Panc1 (cell line): ENCODE measurements at regions not wholly inside any gene's neighbourhood (a gene's known extent, or its start where the extent isn't known, plus 50 kb on each side); places are given as distances from the start of the nearest gene placed in this dataset.

Source experiments
- POLR2AphosphoS5 ChIP-seq: IDR thresholded peaks from 2 replicates; pipeline ENCODE4 v1.6.1; 2012; ENCODE audit warnings: mild to moderate bottlenecking, low read depth, low read length, moderate library complexity
- REST ChIP-seq, 2 experiments: IDR thresholded peaks; 2 replicates each; pipeline ENCODE4 v1.6.1; 2011 to 2012; ENCODE audit warnings: low read depth in 2 of 2, control low read depth in 1 of 2, low read length in 1 of 2, mild to moderate bottlenecking in 1 of 2, moderate library complexity in 1 of 2; ENCODE audit not compliant: insufficient read depth in 1 of 2
- SIN3A ChIP-seq: IDR thresholded peaks from 2 replicates; pipeline ENCODE4 v1.6.1; 2012; ENCODE audit warnings: low read depth, mild to moderate bottlenecking, low read length, moderate library complexity, borderline replicate concordance; ENCODE audit not compliant: insufficient read depth
- TCF7L2 ChIP-seq: IDR thresholded peaks from 2 replicates; pipeline ENCODE4 v1.6.1; 2011; ENCODE audit warnings: mild to moderate bottlenecking, low read depth, low read length, inconsistent platforms
- TF ChIP-seq, protein P1 (sequence below): fragments of 450-650 bp; IDR thresholded peaks from 2 replicates; pipeline ENCODE4 v1.5.1; 2017; ENCODE audit warnings: mild to moderate bottlenecking

- TF ChIP-seq, protein P1, sequence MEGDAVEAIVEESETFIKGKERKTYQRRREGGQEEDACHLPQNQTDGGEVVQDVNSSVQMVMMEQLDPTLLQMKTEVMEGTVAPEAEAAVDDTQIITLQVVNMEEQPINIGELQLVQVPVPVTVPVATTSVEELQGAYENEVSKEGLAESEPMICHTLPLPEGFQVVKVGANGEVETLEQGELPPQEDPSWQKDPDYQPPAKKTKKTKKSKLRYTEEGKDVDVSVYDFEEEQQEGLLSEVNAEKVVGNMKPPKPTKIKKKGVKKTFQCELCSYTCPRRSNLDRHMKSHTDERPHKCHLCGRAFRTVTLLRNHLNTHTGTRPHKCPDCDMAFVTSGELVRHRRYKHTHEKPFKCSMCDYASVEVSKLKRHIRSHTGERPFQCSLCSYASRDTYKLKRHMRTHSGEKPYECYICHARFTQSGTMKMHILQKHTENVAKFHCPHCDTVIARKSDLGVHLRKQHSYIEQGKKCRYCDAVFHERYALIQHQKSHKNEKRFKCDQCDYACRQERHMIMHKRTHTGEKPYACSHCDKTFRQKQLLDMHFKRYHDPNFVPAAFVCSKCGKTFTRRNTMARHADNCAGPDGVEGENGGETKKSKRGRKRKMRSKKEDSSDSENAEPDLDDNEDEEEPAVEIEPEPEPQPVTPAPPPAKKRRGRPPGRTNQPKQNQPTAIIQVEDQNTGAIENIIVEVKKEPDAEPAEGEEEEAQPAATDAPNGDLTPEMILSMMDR, result no peak
- no peak for TF ChIP-seq TCF7L2
- no peak for TF ChIP-seq REST (IDR thresholded peaks at IDR 0.05; ENCODE audit: insufficient read depth in 1 of 2, low read depth in 2 of 2, low read length in 1 of 2)
- TF ChIP-seq SIN3A, result no peak
- TF ChIP-seq POLR2AphosphoS5, result no peak
These were observed 51.8 kb upstream of the TEX48 start for GRCh38 chr9:114733816-114734215.
